ENCODE measurements at regions not wholly inside any gene's neighbourhood (a gene's known extent, or its start where the extent isn't known, plus 50 kb on each side); places are given as distances from the start of the nearest gene placed in this dataset.
"Not testable (repeated sequence)": the region's sequence is repeated elsewhere in the genome, so short reads cannot be mapped to it uniquely, and the experiment has no call there.

DNA sequence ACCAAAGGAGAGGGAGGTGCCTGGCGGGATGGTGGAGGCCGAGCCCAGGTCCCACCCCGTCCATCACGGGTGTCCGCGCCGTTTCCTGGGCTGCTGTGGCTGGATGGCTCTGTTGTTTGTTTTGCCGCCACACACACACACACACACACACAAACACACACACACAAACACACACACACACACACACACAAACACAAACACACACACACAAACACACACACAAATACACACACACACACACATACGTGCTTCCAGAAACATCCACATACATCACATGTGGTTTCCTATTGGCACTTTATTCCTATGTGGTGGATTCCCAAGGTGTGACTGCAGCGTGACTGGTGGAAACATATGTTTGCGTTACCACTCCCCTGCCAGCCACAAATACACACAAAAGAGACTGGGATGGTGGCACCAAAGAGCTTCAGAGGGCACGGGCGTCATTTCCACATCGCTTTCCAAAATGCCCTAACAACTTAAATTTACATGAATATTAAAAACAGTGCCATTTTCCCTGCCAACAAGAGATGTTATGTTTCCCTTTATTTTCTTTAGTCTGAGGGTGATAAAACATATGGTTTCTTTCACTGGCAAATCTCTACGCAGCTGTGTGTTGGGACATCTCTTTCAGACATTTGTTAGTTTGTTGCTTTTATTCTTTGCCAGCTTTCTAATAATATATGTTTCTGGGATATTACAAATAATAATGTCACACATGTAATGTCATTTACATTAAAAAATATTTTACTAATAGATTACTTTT lies 356.8 kb downstream of the BRD1 start:
- no peak for DNase-seq

DNA sequence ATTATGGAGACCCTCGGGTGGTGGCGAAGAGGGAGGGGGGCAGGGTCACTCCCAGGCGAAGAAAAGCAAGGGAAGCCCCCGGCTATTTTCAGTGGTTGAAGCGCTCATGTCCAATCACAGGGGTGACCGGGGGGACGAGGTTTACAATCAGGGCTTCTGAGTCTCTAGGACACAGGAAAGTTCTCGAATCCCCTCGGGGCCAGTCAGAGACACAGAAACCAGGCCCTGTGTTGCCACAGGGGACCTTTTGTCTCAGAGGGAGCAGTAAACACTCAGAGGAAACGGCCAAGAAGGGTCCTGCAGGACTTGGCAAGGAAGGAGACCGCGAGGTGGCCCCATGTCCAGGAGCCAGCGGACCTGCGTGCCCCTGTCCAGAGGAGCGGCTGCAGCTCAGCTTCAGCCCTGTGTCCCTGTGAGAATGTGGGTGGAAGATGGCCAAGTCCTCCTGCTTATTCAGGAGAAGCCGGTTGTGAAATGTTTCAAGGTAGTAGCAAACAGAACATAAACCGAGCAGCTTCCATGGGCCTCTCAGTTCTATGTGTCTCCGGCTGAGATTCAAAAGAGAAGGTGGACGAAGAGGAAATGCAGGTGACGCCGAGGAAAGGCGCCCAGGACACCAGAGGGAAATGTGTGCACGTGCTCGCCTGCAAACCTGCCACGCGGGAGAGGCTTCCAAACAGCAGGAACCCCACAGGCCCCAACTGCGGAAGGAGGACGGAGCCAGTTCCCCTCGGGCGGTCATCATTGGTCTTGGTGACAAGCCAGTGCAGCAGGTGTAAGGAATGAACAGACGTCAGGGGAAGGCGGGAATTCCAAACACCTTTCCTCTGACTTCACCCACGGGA lies 357.6 kb downstream of the BRD1 start:
- no peak for DNase-seq

DNA sequence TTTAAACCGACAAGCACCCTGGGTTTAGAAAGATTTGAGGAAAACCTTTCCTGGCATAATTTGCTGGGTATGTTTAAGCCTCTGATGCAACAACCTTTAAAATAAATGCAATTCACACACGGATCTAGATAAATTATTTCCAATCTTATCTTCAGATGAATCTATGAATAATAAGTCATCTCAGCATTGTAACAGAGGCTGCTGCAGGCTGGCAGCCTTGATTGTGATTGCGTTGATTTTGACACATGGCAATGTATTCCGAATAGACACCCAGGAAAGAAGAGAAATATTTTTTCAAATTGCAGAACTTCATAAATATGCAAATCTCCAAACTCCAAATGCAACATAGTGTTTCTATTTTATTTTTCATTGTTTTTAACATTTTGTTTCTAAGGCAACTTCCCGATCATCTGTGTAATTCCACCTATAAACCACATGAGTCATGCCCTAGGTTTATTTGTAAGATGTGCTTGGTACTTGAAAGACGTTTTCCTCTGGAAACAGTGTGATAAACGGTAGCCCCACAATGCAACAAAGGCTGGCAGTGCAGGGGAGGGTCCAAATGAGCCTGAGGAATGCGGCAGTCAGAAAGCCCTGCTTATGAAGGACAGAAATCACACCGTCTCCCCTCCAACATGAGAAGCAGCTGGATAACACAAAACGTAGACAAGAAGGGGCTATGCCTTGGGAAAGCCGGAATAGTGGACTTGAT lies 359.0 kb downstream of the BRD1 start:
- DNase-seq: no peak

DNA sequence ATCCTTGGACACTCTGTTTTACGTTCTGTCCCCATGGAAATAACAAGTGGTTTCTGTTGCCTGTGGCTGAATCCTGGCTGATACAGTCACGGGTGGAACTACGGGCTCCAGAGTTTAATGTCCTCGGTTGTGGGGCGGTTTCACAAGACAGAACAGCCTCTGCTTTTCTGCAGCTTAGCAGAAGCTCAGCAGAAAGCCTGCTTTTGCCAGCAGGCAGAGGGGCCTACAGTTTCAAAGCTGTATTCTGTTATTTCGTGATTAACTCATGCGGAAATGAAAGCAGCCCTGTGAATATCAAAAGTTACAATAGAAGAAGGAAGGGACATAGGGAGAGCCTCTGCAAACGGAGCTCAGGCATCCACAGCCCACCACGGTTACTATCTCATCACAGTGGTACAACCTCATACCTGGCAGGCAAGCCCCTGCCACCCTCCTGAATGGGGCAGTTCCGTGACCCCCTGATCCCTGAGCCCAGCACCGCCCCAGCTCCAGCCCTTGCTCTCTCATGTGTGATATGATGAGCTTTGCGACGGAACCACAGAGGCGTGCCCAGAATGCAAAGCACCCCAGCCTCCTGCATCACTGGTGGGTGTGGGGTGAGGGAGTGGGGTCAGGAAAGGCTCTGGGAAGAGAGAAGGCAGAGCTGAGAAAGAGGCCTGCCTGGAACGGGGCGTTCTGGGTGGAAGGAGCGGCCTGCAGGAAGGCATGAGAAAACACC lies 360.6 kb downstream of the BRD1 start:
- no peak for DNase-seq

DNA sequence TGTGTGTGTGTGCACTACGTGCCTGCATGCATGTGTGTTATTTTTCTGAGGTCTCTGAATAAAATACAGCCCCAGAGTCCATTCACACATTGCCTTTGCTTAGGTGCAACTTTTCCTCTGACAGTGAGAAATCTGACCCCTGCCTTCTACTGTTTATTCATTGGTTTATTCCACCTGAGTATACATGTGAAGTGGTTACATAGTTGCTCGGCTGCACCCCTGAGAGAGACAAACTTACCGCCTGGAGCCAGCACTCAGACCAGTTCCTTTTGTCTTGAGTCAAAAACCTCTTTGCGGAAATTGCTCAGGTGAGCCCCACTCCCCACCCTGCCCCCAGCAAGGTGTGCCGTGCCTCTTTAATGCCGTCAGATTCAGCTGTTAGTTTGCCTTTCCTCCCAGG lies 363.6 kb downstream of the BRD1 start:
- no peak for DNase-seq

DNA sequence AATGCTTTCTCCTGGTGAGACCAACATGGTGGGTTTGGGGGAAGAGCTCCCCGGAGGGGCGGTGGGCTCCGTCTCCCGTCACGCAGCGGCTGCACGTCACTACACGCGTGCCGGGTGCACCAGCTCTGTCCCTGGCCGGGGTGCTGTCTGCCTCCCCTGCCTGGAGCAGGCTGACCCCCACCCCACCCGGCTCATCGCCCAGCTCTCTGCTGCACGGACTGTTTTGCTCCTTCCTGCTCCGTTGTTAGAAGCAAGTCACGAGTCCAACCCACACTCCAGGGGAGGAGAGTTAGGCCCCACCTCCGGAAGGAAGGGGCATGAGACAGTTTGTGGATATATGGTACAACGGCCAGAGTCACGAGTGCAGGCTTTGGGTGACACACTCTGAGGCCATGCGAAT lies 364.9 kb downstream of the BRD1 start:
- DNase-seq: no peak

DNA sequence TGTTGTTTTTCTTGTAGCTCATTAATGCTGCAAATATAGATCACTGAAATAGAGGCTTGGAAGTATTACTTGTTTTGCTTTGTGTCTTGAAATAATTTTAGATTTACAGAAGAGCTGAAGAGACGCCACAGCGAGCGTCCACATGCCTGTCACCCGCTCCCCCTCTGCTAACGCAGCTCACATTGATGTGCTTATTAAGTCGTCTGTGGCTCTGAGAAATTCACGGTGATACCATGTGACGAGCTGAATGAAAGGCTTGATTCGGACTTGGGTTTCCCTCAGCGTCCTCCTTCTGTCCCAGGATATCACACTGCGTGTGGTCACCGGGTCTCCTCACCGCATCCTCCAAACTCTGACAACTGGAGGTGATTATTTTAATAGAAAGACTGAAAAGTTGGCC lies 365.4 kb downstream of the BRD1 start:
- no peak for DNase-seq

DNA sequence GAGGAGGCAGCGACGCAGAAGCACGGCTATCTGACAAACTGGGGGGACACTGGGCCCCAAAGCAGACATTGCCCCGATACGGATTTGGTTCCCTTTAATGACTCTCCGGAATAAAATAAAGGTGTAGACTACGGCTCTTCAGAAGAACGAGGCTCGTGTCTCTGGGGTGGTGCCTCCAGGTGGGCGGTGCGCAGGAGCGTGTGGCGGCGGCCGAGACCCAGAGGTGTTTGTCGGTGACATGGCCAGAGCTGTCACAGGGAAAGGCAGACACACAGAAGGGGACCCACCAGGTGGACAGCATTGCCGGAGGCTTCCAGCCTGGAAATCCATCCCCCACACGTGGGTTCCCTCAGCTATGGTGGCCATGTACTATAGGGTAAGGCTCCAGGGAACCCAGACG lies 366.0 kb downstream of the BRD1 start:
- DNase-seq: no peak

DNA sequence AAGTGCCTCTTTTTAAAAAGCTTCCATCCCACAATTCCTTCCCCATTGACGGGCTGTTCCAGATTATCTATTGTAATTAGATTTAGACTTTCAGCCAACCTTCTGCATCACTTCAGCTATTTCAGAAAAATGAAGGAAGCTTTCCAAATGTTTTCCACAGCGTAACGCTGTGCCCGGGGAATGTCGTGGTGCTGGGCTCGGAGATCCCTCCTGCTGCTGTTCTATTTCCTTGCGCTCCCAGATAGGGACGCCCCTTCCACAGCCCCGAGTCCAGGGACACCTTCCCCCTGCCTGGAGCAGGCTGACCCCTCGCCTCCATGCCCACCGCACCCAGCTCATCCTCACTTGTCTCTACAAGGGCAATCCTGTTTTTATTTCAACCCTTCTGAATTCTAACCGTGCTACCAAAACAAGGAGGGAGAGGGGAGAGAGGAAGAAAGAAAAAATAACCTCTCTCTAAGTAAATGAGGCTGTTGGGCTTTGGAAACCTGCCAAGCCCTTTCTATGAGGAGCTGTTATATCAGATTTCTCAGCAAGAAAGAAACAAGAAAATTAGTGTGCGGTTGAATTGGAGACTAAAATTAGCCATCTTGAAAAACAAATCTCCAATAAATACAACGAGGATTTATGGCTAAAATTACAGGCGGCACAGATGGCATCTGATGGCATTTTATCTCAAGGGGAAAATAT lies 366.9 kb downstream of the BRD1 start:
- DNase-seq: no peak

DNA sequence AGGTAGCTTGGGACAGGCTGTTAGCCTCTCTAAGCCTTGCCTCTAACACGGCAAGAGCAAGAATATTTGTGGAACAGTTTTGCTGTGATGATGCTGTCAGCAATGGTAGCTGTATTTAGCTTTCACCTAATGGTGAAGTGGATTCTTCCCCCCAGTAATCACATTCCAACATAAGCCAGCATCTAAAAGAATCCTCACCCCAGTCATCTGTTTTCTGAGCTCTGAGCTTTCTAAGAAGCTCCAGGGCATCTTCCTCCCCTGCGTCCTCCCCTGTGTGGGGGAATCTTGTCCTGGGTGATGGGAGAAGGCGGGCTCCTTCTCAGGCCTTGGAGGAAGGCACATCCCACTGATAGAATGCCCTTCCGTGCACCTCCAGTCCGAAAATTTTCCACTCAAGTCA lies 367.6 kb downstream of the BRD1 start:
- no peak for DNase-seq

DNA sequence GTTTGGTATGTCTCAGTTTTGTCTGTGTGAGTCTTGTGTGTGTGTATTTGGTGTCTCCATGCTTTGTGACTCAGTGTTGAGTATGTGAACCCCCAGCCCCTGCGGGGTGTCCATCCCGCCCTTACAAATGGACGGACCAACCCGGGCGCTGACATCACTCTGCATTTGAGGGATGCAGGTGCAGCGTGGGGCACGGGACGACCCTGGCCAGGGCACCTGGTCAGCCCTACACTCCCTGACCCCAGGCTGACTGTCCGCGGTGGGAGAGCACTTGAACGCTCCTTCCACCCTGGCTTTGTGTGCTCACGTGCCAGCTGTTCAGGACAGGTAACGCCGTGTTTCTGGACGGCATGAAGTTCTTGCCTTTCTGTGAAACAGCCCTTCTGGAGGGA lies 369.0 kb downstream of the BRD1 start:
- DNase-seq: no peak

DNA sequence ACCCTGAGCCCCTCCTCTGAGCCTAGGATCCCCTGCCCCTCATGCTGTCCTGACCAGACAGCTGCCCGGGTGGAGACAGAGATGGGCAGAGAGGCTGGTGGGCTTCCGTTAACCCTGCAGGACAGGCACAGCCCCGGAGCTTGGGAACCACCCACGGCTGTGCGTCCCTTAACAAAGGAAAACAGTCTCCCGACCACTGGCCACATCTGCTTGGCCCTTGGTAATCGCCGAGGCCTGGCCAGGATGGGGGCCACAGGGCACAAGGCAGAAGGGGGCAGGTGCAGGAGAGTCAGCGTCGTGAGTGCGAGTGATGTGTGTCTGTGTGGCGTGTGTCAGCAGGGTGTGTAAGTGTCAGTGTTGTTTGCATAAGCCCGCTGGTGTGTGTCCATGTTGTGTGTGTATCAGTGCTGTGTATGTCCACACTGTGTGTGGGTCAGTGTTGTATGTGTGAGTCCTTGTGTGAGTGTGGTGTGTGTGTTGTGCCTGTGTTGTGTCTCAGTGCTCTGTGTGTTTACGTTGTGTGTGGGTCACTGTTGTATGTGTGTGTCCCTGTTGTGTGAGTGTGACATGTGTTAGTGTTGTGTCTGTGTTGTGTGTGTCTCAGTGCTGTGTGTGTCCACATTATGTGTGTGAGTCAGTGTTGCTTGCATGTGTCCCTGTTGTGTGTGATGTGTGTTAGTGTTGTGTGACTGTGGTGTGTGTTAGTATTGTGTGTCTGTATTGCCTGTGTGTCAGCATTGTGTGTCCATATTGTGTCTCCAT lies 369.5 kb downstream of the BRD1 start:
- no peak for DNase-seq

DNA sequence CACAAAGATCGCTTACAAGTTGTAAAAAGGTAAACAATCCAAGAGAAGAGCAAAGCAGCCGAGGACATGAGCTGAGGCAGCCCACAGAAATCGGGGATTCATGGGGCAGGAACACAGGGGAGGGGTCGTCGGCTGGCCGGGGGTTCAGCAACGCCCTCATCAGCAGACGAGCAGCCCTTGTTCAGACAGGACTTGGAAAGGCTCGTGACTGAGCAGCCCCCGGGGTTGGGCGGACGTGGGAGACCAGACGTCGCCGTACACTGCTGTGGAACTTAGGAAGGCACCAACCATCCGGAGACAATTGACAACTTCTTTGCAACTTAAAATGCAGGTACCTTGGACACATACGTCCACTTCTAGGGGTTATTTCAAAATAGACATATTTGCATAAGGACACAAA lies 370.5 kb downstream of the BRD1 start:
- DNase-seq: no peak

DNA sequence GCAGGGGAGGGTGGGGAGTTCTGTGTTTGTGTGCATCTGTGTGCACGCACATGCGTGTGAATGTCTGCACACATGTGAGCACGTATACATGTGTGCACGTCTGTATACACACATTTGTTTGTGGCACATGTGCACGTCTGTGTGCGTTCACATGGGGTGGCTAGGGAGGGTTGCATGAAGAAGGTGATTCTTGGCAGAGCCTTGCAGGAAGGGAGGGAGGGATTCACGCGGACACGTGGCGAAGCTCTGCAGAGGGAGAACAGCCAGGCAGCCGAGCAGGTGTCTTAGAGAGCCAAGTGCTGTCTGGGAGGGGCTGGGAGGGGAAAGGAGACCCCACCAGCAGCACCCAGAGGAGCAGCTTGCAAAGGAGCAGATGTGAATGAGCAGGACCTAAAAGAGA lies 372.1 kb downstream of the BRD1 start:
- no peak for DNase-seq

DNA sequence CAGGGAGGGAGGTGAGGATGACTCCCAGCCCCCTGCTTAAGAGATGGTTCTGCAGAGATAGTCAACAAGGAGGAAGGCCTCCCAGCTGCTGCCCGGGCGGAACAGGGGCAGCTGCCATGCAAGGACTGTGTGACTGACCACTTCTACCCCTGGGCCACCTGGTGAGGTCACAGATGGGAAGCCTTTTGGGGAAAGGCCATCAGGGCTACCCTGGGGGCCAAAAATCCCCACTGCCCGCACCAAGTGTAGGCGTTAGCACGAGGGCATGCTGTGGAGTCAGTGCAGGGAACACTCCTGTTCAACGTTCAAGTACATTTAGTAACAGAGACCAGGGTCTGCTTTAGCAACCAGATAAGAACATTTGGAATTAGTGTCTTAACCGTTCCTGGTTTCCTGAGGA lies 372.9 kb downstream of the BRD1 start:
- DNase-seq: no peak

DNA sequence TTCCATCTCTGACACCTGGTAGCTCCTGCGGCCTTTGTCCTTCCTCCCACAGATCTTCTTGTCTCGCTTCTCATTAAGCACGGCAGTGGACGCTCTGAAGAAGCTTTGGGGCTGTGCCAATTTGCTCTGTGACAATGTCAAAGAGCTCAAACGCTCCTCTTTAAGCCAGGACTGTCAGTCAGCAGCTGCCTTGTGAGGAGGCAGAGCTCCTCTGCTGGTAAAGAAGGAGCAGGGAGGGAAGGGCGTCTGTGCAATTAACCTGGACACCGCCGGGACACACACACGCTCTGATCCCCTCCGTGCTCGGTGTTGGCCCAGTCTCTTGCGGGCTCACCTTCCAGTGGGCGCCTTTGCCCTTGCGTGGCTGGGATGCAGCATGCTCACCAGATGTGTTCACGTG lies 373.9 kb downstream of the BRD1 start:
- DNase-seq: no peak

DNA sequence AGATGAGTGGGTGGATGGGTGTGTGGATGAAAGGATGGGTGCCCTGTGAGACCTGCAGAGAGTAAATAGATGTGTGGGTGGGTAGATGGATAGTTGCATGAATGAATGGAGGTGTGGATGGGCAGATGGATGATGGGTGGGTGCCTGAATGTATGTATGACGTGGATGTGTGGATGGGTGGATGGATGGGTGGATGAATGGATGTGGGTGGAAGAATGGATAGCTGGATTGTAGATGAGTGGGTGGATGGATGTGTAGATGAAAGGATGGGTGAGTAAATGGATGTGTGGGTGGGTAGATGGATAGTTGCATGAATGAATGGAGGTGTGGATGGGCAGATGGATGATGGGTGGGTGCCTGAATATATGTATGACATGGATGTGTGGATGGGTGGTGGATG lies 374.7 kb downstream of the BRD1 start:
- not testable (repeated sequence) for DNase-seq

DNA sequence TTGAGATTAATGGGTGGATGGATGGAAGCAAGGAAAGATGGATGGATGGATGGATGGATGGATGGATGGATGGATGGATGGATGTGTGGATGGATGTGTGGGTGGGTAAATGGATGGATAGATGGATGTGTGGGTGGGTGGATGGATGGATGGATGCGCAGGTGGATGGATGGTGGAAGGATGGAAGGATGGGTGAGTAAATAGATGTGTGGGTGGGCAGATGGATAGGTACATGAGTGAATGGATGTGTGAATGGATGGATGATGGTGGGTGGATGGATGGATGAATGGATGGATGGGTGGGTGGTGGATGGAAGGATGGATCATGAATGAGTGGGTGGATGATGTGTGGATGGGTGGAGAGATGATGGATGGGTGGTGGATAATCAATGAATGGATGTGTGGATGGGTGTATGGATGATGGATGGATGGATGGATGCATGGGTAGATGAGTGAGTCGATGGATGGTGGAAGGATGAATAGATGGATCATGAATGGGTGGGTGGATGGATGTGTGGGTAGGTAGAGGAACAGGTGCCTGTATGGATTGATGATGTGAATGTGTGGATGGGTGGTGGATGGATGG lies 375.2 kb downstream of the BRD1 start:
- DNase-seq: no peak

DNA sequence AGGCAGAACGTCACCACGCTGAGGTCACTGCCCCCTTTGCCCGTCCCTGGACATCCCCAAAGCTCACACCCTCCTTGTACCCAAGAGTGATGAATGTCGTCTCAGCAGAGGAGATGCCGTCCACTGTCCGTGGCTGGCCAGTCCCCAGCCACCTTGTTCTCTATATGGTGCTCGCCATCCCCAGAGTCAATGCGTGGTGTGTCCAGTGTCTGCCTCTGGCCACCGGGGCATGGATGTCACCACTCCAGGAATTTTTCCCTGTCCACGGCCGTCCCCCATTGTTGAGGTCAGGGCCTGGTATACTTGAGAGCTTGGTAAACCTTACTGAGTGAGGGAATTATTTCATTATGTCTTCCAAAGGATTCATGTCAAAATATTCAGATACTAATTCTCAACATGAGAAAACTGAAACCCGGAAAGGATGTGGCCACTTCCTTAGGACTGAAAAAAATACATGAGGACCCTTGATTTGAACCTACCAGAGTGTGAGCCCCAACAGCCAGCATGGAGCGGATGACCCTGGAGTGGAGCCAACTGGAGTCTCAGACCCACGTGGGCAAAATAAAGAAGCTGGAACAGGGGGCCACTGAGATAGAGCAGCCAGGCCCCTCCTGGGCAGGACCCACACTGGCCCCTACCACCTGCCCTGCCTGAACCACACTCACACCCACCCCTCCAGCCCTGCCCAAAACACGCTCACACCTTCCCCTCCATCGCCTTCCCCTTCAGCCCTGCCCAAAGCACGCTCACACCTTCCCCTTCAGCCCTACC lies 376.4 kb downstream of the BRD1 start:
- no peak for DNase-seq

DNA sequence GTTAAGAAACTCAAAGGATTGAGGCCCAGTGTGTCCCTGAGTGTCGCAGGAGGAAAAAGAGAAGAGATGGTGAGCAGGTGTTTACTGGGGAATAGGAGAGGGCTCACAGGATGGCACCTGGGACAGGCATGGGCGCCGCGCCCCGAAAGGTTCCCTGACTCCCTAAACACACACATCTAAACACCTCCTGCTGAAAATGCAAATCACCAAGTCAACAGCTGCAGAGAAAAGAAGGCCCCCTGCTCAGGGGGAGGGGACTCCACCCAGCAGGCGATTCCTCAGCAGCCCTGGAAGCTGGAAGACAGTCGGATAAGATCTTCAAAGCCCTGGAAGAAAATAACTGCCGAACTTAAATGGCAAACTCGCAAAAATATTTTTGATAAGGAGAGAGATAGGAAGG lies 377.2 kb downstream of the BRD1 start:
- no peak for DNase-seq
